Suppressor macrophage treated with lipopolysaccharide for 1 hour (primary cell): ENCODE measurements at regions not wholly inside any gene's neighbourhood (a gene's known extent, or its start where the extent isn't known, plus 50 kb on each side); places are given as distances from the start of the nearest gene placed in this dataset.
A peak's percentile ranks its signal among the peaks of the same experiment; 100 is the strongest.

Experiments used
- DNase-seq, 3 donors: peaks; one replicate each; pipeline ENCODE4 v3.0.0-alpha.2; 2020 to 2022

DNA sequence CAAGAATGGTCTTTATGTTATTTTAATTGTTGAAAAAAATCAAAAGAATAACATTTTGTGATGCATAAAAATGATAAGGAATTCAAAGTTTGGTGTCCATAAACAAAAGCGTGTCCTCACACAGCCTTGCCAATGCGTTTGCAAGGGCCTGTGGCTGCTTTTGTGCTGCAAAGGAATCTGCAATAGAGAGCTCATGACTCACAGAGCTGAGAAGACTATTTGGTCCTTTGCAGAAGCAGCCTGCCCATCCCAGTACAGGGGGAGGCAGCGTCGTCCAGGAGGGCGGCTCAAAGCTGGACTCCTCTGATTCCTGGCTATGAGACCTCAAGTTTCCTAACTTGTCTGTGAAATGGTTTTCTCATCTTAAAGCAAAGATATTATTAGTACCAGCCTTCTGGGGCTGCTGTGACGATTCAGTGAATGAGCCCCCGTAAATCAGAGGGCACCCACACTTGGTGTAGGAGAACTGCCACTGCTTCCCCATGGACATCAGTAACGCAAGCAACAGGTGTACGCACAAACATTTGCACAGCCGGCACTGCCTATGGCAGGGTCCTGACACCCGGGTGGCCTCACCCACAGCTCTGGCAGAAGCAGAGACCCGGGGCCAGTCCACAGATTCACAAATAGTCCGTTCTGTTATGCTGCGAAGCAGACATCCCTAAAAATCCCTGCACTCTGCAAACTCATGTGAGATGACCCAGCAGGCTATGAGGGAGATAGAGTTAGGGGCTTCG is 70.6 kb upstream of the ASAP2 start:
- no peak for DNase-seq

DNA sequence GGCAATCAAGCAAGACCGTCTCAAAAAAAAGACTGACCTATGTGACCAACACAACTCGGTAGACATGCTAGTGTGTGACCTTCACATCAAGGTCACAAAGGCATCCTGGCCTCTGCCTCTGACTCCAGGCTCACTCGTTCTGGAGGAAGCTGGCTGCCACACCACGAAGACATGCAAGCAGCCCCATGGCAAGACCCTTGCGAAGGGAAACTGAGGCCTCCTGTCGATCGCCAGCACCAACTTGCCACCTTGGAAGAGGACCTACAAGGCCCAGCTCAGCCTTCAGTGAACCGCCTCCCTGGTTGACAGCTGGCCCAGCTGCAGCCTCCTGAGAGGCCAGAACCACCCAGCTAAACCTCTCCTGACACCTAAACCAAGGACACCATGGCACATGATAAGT is 79.3 kb upstream of the ASAP2 start:
- no peak for DNase-seq

DNA sequence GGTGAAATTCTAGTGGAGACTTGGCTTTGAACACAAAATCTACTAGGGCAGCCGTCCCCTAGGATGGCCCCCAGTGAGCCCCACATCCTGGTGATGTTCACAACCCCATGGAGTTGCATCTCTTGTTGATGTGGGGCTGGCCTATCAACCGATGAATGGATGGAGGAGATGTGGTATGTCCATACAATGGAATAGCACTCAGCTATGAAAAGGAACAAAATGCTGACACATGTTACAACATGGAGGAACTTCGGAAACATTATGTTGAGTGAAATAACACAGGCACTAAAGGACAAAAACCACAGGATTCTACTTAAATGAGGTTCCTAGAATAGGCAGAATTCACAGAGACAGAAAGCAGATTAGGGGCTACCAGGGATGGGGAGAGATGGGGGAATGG is 80.1 kb upstream of the ASAP2 start:
- DNase-seq: no peak

DNA sequence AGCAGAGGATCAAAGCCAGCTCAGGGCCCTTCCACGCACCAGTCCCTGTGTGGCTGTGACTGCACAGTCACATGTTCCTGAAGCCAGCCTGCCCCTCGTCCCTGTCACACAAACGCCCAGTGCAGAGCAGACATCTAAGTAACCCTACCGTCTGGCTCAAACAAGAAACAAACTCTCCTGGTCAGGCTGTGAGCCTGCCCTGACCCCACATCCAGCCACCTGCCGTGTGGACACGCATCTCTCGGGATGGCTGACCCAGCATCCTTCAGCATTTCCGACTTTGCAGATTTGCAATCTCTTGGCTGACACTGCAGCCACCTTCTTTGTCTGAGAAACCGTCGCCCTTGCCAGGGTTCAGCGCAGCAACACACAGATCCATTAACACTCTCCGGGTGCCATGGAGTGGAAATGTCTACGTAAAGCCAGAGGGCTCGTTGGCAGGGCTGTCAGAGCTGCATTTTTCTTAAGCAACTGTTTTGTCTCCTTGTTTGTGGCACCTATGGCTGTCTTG is 82.3 kb upstream of the ASAP2 start:
- no peak for DNase-seq

DNA sequence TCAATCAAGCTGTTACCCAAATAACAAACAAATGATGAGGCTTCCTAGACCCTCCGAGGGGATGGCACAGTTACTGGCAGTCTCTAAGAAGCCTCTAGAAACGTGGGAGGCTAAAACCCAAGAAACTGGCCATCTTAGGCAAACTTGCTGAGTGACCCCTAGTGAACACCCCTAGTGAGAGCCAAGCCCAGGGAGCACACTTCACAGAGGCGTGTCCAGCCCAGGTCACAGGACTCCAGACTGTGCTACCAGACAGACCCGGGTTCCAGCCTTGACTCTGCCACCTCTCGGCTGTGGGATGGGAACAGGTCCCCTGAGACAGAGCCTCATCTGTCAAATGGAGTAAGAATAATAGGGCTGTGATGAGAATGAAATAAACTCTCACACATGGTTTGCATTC is 83.5 kb upstream of the ASAP2 start:
- DNase-seq: no peak

DNA sequence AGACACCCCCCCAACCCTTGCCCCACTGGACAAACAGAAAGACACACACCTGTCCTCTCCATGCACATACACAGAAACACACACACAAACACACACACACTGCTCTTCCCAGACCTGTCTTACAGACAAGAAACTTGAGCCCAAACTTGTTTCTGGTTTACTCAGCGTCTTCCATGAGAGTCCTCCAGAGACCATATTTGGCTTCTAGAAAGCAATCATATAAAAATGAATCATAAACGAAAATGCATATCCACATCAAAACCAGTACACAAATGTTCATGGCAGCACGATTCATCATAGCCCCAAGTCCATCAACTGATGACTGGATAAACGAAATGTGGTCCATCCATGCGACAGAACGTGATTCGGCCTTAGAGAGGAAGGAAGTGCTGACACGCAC is 84.2 kb upstream of the ASAP2 start:
- DNase-seq: no peak

DNA sequence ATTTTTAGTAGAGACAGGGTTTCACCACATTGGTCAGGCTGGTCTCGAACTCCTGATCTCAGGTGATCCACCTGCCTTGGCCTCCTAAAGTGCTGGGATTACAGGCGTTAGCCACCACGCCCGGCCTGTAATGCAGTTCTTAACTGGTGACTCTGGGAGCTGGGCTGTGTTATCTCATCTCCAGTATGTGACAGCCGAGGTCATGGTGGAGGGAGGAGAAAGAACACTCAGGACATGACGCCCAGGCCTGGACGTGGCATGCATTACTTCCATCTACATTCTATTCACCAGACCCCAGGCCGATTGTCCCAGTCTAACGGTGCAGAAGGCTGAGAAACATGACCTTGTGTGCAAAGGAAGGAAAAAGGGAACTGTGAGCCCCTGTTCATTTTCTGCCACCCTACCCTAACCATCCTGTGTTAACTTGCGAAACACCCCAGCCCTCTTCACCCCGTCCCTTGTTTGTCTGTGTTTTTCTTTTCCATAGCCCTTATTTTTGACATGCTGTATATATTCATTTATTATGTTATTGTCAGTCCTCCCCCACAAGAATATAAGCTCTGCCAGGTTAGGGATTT is 88.1 kb upstream of the ASAP2 start:
- no peak for DNase-seq

DNA sequence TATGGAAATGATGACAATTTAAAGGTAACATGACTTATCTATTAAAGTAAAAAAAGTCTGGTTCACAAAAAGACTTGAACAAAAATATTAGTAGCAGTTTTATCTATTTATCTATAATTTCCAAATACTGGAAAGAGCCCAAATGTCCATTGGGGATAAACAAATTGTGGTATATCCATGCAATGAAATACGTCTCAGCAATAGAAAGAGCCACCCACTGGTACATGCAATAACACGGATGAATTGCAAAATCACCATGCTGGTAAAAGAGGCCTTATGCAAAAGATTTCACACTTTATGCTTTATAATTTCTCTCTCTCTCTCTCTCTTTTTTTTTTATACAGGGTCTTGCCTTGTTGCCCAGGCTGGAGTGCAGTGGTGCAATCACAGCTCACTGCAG is 91.4 kb upstream of the ASAP2 start:
- peak in 1 of 3 donors; percentile 45 for DNase-seq

DNA sequence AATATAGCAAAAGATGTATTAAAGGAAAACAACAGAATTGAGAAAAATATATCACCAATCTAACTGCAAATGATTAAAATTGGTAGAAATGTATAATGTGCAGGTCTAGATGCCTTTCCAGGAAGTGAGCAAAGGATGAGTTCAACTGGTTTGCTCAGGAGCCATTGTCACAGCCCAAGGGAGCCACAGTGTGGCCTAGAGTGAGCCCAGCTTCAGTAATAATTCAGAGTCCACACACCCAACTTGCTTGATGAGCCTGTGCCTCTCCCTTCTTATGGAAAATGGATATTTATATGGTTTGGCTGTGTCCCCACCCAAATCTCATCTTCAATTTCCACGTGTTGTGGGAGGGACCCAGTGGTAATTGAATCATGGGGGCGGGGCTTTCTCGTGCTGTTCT is 92.2 kb upstream of the ASAP2 start:
- no peak for DNase-seq

DNA sequence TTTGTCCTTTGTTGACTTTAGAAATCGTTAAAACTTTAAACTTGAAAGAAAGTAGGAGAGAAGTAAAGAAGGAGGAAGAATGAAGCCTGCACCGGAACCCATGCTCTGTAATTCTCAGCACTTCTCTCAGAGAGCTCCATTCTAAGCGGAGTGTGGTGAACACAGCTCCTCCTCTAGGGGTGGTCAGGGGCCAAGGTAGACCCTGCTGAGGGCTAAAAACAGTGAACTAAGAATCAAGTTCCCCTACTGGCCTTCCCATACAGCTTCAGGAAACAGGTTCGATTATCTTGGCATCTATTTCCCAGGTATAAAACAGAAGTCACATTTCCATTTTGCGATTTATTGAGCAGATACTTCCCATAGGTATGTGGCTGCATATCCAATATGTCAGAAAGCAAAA is 92.7 kb upstream of the ASAP2 start:
- DNase-seq: no peak

DNA sequence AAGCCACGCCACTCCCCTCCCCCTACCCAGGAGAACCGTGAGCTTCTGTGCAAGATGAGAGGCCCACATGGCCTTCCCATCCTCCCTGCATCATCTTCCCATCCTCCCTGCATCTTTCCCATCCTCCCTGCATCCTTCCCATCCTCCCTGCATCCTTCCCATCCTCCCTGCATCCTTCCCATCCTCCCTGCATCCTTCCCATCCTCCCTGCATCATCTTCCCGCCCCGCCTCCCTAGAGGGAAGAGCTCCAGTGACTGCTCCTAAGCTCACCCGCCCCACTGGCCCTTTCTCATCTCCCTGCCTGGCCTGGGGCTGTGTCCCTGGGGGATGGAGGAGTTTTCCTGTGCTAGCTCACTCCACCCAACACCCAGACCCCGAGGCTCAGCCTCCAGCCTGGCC is 93.3 kb upstream of the ASAP2 start:
- DNase-seq: no peak

DNA sequence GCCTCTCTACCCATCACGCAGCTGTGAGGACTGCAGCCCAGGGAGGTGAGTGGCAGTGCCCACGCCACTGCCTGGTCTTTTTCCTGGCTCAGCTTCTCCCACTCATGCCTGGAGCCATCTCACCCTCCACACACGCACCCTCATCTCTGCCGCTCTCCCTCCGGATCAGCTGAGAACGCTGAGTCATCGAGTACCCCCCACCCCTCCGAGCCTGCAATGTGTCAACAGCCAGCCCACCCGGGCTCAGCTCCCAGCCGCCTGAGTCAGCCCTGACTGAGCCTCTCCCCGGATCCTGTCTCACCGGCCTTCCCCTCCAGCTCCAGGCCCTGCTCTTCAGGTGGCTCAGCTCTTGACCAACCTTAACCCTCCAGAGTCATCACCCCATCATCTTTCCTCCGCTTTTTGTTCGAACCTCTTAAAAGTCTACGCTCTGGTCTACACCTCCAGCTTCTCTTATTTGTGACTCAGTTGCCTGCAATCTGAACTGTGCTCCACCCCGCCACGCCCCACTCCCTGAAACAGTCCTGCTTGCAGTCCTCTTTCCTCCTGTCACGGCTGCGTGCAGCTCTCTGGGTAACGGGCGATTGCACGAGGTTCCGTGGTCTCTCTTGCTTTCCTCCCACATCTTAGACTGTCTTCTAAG is 94.4 kb upstream of the ASAP2 start:
- DNase-seq: peak; percentile 60 to 66 (median 66)

DNA sequence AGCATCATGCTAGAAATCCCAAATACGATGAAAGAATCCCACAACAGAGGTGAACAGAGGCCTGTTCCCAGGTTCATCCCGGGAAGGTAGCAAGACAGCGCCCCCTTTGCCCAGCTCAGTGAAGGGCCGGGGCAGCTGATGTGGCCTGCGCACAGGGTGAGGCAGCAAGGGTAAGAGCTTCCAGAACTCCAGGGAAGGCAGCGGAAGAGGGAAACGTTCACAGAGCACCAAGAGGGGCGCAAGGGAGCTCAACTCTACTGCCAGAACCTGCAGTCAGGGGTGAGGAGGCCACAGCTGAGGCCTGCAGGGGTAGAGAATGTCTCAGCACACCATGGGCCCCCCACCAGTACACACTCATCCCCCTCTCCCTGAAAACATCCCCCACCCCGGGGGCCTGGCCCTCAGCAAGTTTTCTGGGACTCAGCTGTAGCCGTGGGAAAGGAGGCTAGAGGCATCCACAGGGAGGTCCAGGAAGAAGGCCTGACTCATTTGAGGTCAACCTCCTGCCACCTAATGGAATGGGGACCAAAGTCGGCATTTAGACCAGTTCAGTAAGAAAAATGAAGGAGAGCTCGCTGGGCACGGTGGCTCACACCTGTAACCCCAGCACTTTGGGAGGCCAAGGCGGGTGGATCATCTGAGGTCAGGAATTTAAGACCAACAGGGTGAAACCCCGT is 95.6 kb upstream of the ASAP2 start:
- peak in 1 of 3 donors; percentile 14 for DNase-seq

DNA sequence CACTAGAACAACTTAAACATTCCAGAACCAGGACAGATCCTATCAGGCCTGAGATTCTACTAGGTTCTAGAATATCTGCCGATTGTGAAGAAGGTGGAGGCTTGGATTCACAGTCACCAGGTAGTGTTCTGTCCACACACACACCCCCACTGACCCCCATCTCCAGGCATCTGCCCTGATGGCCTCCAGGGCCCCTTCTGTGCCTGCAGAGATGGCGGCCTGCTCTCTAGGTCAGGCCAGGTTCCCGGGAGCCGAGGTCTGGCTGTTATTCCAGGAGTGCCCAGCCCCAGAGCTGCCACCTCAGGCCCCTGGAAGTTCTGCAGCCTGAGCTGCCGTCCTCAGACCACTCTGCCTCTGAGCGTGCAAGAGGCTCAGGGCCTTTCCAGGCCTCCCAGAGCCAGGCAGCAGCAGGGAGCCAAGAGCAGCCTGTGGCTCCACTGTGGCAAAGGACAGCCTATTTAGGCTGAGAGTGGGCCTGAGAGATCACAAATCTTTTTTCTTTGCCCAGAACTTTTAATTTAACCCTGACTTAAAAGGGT is 96.2 kb upstream of the ASAP2 start:
- DNase-seq: no peak

DNA sequence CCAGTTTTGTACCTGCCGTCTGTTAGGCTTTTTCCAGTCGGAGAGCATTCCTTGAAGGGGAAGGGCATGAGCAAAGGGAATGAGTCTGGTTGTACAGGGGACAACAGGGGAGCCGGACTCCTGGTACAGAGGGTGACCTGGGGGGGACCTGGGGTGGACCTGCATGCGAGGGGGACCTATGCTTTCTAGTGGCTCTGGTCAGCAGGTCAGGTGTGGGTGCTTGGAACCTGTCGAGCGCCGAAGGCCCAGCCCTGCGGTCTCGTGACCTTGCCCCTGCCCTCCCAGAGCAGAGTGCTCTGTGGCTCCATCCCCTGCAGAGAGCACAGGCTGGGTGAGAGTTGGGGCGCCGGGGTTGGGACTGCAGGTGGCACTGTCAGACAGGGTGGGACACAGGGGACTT is 96.7 kb upstream of the ASAP2 start:
- DNase-seq: no peak

DNA sequence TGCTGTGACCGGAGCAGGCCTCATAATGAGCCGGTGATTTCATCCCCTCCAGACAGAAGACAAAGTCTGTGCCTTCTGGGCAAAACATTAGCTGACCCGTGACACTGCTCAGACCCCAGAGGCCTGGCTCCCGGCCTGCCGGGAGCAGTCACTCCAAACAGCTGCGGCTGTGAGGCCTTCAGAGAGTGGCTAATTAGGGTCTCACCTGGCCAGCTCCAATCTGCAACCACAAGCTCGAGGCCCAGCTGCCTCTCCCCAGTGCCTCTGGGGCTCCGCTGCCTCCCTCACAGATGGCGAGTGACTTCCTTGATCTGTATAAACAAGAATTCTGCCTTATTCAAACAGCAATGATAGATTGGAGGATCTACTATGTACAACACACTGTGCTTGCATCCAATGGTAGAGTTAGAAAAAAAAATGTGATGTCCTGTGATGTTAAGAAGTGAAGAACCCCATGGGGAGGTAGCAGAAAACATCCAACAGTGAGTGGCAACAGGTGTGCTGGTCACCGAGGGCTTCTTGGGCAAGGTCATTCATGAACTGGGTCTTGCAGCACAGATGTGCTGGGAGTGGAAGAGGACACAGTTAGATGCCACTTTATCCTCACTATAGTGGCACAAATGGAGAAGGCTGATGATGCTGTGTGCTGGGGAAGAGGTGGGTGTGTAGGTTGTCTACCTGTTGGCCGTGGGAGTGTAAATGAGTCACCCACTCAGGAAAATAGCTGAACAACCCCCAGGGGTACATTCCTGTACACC is 98.2 kb upstream of the ASAP2 start:
- no peak for DNase-seq

DNA sequence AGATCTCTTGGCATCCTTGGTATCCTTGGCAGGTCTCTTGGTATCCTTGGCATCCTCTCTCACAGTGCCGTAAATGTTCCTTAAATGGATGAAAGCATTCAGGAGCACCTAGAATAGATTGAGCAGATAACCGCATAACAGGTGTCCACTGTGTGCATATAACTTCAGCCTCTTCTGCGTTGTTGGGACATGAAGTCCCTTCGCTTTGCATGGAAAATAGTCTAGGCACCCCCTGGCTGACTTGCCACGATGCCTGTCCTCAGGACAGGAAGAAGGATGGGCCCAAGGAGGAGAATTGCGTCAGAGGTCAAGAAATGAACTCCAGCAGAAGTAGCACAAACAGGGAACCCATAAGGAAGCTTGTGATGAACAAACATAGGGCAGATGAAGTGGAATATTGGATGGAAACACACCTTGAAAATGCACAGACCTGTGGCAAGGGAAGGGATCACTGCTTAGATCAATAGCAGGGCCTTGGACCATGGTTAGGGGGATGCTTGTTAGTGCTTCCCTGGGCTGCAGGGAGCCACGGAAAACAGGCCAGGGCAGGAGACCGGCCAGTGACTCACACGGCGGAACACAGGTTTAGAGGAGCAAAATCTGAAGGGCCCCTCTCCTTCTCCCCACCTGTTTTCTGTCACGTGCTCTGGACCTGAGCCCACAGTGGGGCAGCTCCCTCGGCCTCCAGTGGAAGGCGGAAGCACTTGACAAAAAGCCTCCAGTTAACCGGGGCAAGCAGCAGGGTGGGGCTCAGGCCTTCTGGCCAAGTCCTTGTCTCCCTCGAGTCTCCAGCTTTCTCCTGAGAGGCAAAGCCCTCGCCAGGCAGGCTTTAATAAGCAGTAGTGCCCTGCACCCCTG is 99.2 kb upstream of the ASAP2 start:
- no peak for DNase-seq

DNA sequence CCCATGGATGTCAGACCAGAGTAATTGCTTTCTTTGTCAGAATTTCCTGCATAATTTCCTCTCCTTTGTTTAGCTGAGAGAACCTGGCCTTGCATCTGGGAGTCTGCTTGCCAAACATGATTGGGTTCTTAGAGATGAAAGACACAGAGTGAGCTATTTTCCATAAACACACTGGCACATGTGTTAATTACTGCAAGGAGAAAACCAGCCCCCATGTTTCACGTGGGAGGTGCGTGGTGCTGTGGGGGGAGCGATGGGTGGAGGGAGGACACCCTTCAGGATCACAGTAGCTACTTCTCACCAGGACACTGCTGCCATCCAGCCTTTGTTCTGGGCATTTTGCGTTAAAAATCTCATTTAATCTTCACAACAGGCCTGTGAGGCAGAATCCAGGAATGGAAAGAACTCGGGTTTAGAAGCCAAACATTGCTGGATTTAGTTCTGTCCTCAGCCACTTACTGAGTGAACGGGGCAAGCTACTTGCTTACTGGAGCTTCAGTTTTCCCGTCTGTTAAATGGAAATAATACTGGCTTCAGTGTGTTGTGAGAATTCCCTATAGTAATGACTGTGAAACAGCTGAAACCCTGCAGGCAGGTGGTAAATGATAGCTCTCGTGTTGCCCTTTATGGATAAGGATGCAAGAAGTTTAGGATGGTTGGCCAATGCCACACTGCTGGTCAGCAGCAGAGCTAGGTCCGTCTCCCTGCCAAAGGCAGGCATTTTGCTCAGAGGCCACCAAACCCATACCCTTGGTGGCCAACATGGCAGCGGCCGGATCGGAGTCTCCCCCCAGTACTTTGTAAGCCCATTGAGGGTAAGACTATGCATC is 100.1 kb upstream of the ASAP2 start:
- no peak for DNase-seq

DNA sequence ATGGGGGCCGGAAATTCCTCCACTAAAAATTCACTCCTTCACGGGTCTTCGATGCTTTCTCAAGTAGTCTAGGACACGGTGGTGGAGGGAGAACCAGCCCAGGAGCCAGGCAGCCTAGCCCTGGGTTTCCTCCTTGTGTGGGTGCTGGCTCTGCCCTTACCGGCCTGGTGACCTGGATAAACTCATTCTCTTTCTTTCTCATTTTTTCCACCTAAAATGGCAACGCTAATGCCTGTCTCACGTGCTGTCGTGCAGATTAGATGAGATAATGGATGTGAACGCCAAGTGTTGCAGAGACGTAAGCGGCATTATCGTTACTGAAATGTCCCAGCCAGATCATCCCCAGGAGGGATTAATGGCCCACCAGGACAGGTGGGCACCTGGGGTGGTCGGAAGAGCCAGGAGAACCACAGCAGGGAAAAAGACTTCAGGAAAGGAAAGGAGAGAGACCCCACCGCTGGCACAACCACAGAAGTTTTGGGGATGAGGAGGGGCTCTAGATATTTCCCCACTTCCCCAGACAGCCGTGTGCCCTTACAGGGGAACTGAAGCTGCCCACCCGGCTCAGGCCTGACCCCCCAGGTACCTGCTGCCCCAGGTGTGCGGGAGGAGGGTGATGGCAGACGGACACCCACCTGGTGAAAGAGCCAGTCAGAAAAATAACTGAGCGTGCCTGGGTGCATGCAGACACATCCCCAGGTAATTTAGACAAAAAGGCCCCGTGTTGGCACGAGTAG is 100.8 kb upstream of the ASAP2 start:
- no peak for DNase-seq

DNA sequence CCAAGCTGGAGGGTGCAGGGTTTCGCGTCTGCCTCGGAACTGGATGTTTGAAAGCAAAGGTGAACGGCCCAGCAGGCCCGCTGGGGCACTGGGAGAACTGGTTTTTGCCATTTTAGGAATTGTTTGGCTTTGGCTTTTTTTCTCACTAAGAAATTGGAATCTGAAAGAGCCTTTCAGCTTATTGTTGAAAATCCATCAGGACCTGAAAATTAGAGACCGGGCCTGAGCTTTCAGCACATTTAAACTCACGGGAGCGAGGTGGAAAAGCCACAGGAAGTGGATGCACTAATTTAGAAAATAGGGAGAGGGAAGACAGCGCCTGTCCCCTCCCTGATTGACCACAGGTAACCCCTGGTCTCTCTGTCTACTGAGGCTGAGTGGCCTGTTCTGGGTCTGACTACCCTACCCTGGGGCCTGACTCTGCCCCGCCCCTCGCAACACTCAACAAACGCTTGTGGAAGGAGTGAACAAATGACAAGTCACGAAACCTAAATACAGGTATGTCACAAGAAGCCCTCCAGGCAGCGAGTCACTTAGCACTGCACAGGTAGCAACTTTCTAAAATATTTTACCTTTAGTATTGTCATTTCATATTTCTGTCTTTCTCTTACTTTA is 100.3 kb upstream of the MBOAT2 start:
- DNase-seq: no peak
